ENCODE measurements at regions not wholly inside any gene's neighbourhood (a gene's known extent, or its start where the extent isn't known, plus 50 kb on each side); places are given as distances from the start of the nearest gene placed in this dataset.

- Histone ChIP-seq H3K4me1 (ENCODE audit: control insufficient read depth, extremely low read depth, insufficient read depth, low read length) (no peaks in the 10 kb centered on the region), H3K27ac (ENCODE audit: insufficient read depth, low read depth, low read length) (no peak overlapping the region), H3K36me3 (ENCODE audit: control insufficient read depth in 2 of 2, extremely low read depth in 1 of 2, insufficient read depth in 2 of 2, low read length in 2 of 2) (no peaks in the 10 kb centered on the region), H3K4me2 (ENCODE audit: insufficient read depth, low read length) (no peak overlapping the region), H3K4me3 (replicated peaks in 1 of 3; ENCODE audit: insufficient read depth in 1 of 3, low read depth in 1 of 3, low read length in 3 of 3) (no peak overlapping the region), H3K27me3 (ENCODE audit: control insufficient read depth in 2 of 2, insufficient read depth in 2 of 2, low read length in 2 of 2) (no peaks in the 10 kb centered on the region), H3K79me2 (ENCODE audit: control insufficient read depth, insufficient read depth, low read length) (no peaks in the 10 kb centered on the region), H2AFZ (ENCODE audit: low read depth, low read length) (no peak overlapping the region), H3K9me3 (replicated peaks; ENCODE audit: control insufficient read depth, insufficient read depth, low read length) (no peaks in the 10 kb centered on the region), H3K9me1 (replicated peaks; ENCODE audit: control insufficient read depth, extremely low read depth, insufficient read depth, low read length) (no peaks in the 10 kb centered on the region), H4K20me1 (replicated peaks; ENCODE audit: control insufficient read depth, extremely low read depth, insufficient read depth, low read length) (no peaks in the 10 kb centered on the region), H3K9ac (replicated peaks; ENCODE audit: extremely low read depth, insufficient read depth, low read length) (no peak overlapping the region)
- TF ChIP-seq MYC (IDR thresholded peaks at IDR 0.05; ENCODE audit: low read depth, low read length) (no peak), CTCF (IDR thresholded peaks at IDR 0.05; ENCODE audit: extremely low read depth in 1 of 2, insufficient read depth in 1 of 2, low read depth in 1 of 2, low read length in 2 of 2) (no peak), POLR2AphosphoS5 (IDR thresholded peaks at IDR 0.05; ENCODE audit: insufficient read depth, low read depth, low read length) (no peak), EZH2 (IDR thresholded peaks at IDR 0.05; ENCODE audit: borderline replicate concordance, low read depth, low read length, severe bottlenecking) (no peak), JUN (IDR thresholded peaks at IDR 0.05; ENCODE audit: borderline replicate concordance, insufficient read depth, insufficient read length, low read depth) (no peak)
- POLR2A ChIA-PET, result no interaction called here
- dilution Hi-C loops (cut with MboI; ENCODE audit: extremely low pct_ligation_motif_present, low sequenced_read_pairs), result no loop called here
- FAIRE-seq (no peak), DNase-seq (ENCODE audit: low read depth, low spot score) (no peak)
- CTCF ChIA-PET, result no interaction called here
- no TSS peak for BruUV-seq (replicated peaks)
- intact Hi-C loops (cut with micrococcal nuclease), result no loop called here
Observed at GRCh38 chr21:31414263-31415000, 70.4 kb upstream of the TIAM1 start.

- Histone ChIP-seq H3K4me3 (replicated peaks in 1 of 3; ENCODE audit: insufficient read depth in 1 of 3, low read depth in 1 of 3, low read length in 3 of 3) (no peak overlapping the region), H3K4me2 (ENCODE audit: insufficient read depth, low read length) (no peak overlapping the region), H3K27ac (ENCODE audit: insufficient read depth, low read depth, low read length) (no peak overlapping the region), H3K9me1 (replicated peaks; ENCODE audit: control insufficient read depth, extremely low read depth, insufficient read depth, low read length) (no peaks in the 10 kb centered on the region), H3K79me2 (ENCODE audit: control insufficient read depth, insufficient read depth, low read length) (no peaks in the 10 kb centered on the region), H3K9ac (replicated peaks; ENCODE audit: extremely low read depth, insufficient read depth, low read length) (no peak overlapping the region), H4K20me1 (replicated peaks; ENCODE audit: control insufficient read depth, extremely low read depth, insufficient read depth, low read length) (no peaks in the 10 kb centered on the region), H2AFZ (ENCODE audit: low read depth, low read length) (no peak overlapping the region), H3K9me3 (replicated peaks; ENCODE audit: control insufficient read depth, insufficient read depth, low read length) (no peaks in the 10 kb centered on the region), H3K4me1 (ENCODE audit: control insufficient read depth, extremely low read depth, insufficient read depth, low read length) (no peaks in the 10 kb centered on the region), H3K36me3 (ENCODE audit: control insufficient read depth in 2 of 2, extremely low read depth in 1 of 2, insufficient read depth in 2 of 2, low read length in 2 of 2) (no peaks in the 10 kb centered on the region), H3K27me3 (ENCODE audit: control insufficient read depth in 2 of 2, insufficient read depth in 2 of 2, low read length in 2 of 2) (no peaks in the 10 kb centered on the region)
- no peak for DNase-seq (ENCODE audit: low read depth, low spot score)
- intact Hi-C loops (cut with micrococcal nuclease), result no loop called here
- TF ChIP-seq CTCF (IDR thresholded peaks at IDR 0.05; ENCODE audit: extremely low read depth in 1 of 2, insufficient read depth in 1 of 2, low read depth in 1 of 2, low read length in 2 of 2), result no peak
- no peak for TF ChIP-seq GATA2 (IDR thresholded peaks at IDR 0.05; ENCODE audit: insufficient read depth, insufficient read length, low read depth, low read length)
- TF ChIP-seq POLR2A (IDR thresholded peaks at IDR 0.05; ENCODE audit: low read depth, low read length), result no peak
- TF ChIP-seq EZH2 (IDR thresholded peaks at IDR 0.05; ENCODE audit: borderline replicate concordance, low read depth, low read length, severe bottlenecking), result no peak
- no peak for TF ChIP-seq MYC (IDR thresholded peaks at IDR 0.05; ENCODE audit: low read depth, low read length)
- dilution Hi-C loops (cut with MboI; ENCODE audit: extremely low pct_ligation_motif_present, low sequenced_read_pairs), result no loop called here
- ChIA-PET POLR2A (no interaction called here), CTCF (no interaction called here)
- FAIRE-seq, result no peak
- BruUV-seq (replicated peaks), result no TSS peak
Observed at GRCh38 chr21:31413698-31414097, 69.6 kb upstream of the TIAM1 start.
